ENCODE measurements at regions not wholly inside any gene's neighbourhood (a gene's known extent, or its start where the extent isn't known, plus 50 kb on each side); places are given as distances from the start of the nearest gene placed in this dataset.
A peak's percentile ranks its signal among the peaks of the same experiment; 100 is the strongest.

- TF ChIP-seq EHMT2 (IDR thresholded peaks at IDR 0.05; ENCODE audit: low read depth), result no peak
- TF ChIP-seq TFCP2L1 (CRISPR knock-in tag; IDR thresholded peaks at IDR 0.05), result no peak
- no peak for TF ChIP-seq FOSB (CRISPR knock-in tag; IDR thresholded peaks at IDR 0.05)
Measured at GRCh38 chr15:53256457-53256856, 466.3 kb upstream of the ONECUT1 start (continued).

- no peak for FAIRE-seq
- POLR2A ChIA-PET, result no interaction called here
- no peak for DNase-seq (ENCODE audit: low read depth in 1 of 2, low spot score in 1 of 2)
- Histone ChIP-seq H3K4me2 (no peak overlapping the region), H3K9me3 (no peaks in the 10 kb centered on the region), H3K4me1 (no peaks in the 10 kb centered on the region), H3K4me3 (no peak overlapping the region), H3K27ac (no peak overlapping the region)
- WGBS (ENCODE audit: missing lambda C conversion rate), result 62% methylated on average over 6 of the region's 6 CpGs
- ATAC-seq, result no peak
- no peak for TF ChIP-seq TFCP2L1 (CRISPR knock-in tag; IDR thresholded peaks at IDR 0.05)
- CTCF ChIA-PET, result no interaction called here
Measured at GRCh38 chr15:53256043-53256442, 465.9 kb upstream of the ONECUT1 start.

GRCh38 chr15:53251996-53252395 is 461.9 kb upstream of the ONECUT1 start:
- Histone ChIP-seq H3K9me3 (no peaks in the 10 kb centered on the region), H3K4me1 (no peaks in the 10 kb centered on the region), H3K4me2 (no peak overlapping the region), H3K4me3 (no peak overlapping the region), H3K27ac (no peak overlapping the region)
- FAIRE-seq (no peak), ATAC-seq (no peak), DNase-seq (ENCODE audit: low read depth in 1 of 2, low spot score in 1 of 2) (no peak)
- TF ChIP-seq FOXS1 (CRISPR knock-in tag; IDR thresholded peaks at IDR 0.05), result no peak
- no peak for TF ChIP-seq JUN (IDR thresholded peaks at IDR 0.05)
- TF ChIP-seq PBX3 (IDR thresholded peaks at IDR 0.05), result no peak
- no peak for TF ChIP-seq EHF (CRISPR knock-in tag; IDR thresholded peaks at IDR 0.05)
- no peak for TF ChIP-seq EHMT2 (IDR thresholded peaks at IDR 0.05; ENCODE audit: low read depth)
- TF ChIP-seq NR3C1 (IDR thresholded peaks at IDR 0.05), result no peak
- TF ChIP-seq RAD21 (conservative IDR thresholded peaks at IDR 0.05 in 1 of 2, IDR thresholded peaks at IDR 0.05 in 1 of 2), result no peak
- TF ChIP-seq NFE2L2 (conservative IDR thresholded peaks at IDR 0.05; ENCODE audit: low read length), result no peak
- TF ChIP-seq HOXB13 (CRISPR knock-in tag; IDR thresholded peaks at IDR 0.05; ENCODE audit: low read depth), result no peak
- no peak for TF ChIP-seq RCOR1 (IDR thresholded peaks at IDR 0.05; ENCODE audit: low read depth, low read length)
- no peak for TF ChIP-seq RARB (CRISPR knock-in tag; IDR thresholded peaks at IDR 0.05)
- TF ChIP-seq HDAC2 (IDR thresholded peaks at IDR 0.05), result no peak
- no peak for TF ChIP-seq ELK1 (IDR thresholded peaks at IDR 0.05; ENCODE audit: low read depth, low read length)
- ChIA-PET POLR2A (no interaction called here), CTCF (no interaction called here)
- WGBS (ENCODE audit: missing lambda C conversion rate), result 39% methylated on average over 8 of the region's 8 CpGs

GRCh38 chr15:53251523-53251922 is 461.4 kb upstream of the ONECUT1 start:
- no peak overlapping the region for H3K4me3 ChIP-seq
- no peak for TF ChIP-seq ZFP36 (IDR thresholded peaks at IDR 0.05; ENCODE audit: borderline replicate concordance, partially characterized antibody)
- peak; percentile 73 for TF ChIP-seq MAFK (IDR thresholded peaks at IDR 0.05; ENCODE audit: partially characterized antibody)
- no peak for TF ChIP-seq HOXB13 (CRISPR knock-in tag; IDR thresholded peaks at IDR 0.05; ENCODE audit: low read depth)
- TF ChIP-seq RCOR1 (IDR thresholded peaks at IDR 0.05; ENCODE audit: low read depth, low read length), result no peak
- no peak for TF ChIP-seq KDM1A (IDR thresholded peaks at IDR 0.05; ENCODE audit: low read depth)
- no peak for TF ChIP-seq FOSL2 (IDR thresholded peaks at IDR 0.05)
- no peak for TF ChIP-seq FOSL2 (CRISPR knock-in tag; IDR thresholded peaks at IDR 0.05)
- no peaks in the 10 kb centered on the region for H3K9me3 ChIP-seq
- FAIRE-seq, result no peak
- no peak overlapping the region for H3K4me2 ChIP-seq
- ATAC-seq, result no peak
- no peak for DNase-seq (ENCODE audit: low read depth in 1 of 2, low spot score in 1 of 2)
- 58% methylated on average over 2 of the region's 2 CpGs for WGBS (ENCODE audit: missing lambda C conversion rate)
- POLR2A ChIA-PET, result no interaction called here
- CTCF ChIA-PET, result no interaction called here
- no peaks in the 10 kb centered on the region for H3K4me1 ChIP-seq
- no peak overlapping the region for H3K27ac ChIP-seq
